ENCODE measurements at regions not wholly inside any gene's neighbourhood (a gene's known extent, or its start where the extent isn't known, plus 50 kb on each side); places are given as distances from the start of the nearest gene placed in this dataset.

DNA sequence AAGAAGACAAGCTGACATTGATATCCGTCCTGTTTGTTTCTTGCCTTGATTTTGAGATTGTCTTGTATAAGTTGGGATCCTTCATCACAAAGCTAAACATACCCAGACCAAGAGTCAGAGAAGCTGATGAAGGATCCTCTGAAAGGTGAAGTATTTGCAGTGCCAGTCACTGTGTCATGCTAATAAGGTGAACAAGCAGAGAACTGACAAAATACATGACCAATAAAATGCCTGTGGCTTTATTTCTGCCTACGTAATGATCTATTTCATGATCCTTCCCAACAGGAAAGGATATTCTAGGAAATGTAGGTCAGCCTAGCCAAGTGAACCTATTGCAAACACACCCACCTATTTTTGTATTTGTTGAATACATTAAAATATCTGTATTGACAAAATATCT is 351.3 kb upstream of the CDH9 start:
- H3K4me3 ChIP-seq: no peak overlapping the region
- no peak overlapping the region for H3K27ac ChIP-seq
- no peak for TF ChIP-seq POLR2A (IDR thresholded peaks at IDR 0.05)
- TF ChIP-seq EP300 (IDR thresholded peaks at IDR 0.05): no peak
- TF ChIP-seq, protein P1, sequence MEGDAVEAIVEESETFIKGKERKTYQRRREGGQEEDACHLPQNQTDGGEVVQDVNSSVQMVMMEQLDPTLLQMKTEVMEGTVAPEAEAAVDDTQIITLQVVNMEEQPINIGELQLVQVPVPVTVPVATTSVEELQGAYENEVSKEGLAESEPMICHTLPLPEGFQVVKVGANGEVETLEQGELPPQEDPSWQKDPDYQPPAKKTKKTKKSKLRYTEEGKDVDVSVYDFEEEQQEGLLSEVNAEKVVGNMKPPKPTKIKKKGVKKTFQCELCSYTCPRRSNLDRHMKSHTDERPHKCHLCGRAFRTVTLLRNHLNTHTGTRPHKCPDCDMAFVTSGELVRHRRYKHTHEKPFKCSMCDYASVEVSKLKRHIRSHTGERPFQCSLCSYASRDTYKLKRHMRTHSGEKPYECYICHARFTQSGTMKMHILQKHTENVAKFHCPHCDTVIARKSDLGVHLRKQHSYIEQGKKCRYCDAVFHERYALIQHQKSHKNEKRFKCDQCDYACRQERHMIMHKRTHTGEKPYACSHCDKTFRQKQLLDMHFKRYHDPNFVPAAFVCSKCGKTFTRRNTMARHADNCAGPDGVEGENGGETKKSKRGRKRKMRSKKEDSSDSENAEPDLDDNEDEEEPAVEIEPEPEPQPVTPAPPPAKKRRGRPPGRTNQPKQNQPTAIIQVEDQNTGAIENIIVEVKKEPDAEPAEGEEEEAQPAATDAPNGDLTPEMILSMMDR (IDR thresholded peaks at IDR 0.05): no peak
- 78 to 80% (median 79%) methylated on average over 2 of the region's 2 CpGs for WGBS, 3 donors
- intact Hi-C loops (cut with DNase I): no loop called here
- H3K27me3 ChIP-seq: no peaks in the 10 kb centered on the region
- H3K9me3 ChIP-seq: no peaks in the 10 kb centered on the region
- DNase-seq: no peak
- no peaks in the 10 kb centered on the region for H3K36me3 ChIP-seq
- H3K4me1 ChIP-seq (ENCODE audit: insufficient read depth): no peaks in the 10 kb centered on the region

DNA sequence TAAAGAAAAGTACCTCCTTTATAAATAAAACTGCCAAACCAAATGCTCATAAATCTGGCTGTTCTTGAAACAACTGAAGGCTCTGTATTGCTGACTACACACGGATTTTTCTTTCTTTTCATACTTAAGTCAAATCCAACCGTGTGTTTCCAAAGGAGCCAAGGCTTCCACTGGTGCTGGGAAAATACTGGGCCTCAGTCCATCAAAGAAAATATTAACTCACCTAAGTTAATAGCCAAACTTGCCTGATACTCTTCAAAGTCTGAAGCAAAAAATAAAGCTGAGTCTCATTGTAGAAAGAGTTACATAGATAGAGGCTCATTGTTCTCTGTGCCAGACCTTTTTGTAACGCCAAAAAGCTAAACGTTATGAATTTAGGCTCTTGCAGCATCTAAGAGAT is 350.4 kb upstream of the CDH9 start:
- no peak for DNase-seq
- H3K4me1 ChIP-seq (ENCODE audit: insufficient read depth): no peaks in the 10 kb centered on the region
- WGBS, 3 donors: 66 to 83% (median 68%) methylated on average over 4 of the region's 4 CpGs
- H3K27ac ChIP-seq: no peak overlapping the region
- TF ChIP-seq, protein P1 (IDR thresholded peaks at IDR 0.05): no peak
- TF ChIP-seq POLR2A (IDR thresholded peaks at IDR 0.05): no peak
- no peaks in the 10 kb centered on the region for H3K9me3 ChIP-seq
- H3K27me3 ChIP-seq: no peaks in the 10 kb centered on the region
- no peaks in the 10 kb centered on the region for H3K36me3 ChIP-seq
- no peak overlapping the region for H3K4me3 ChIP-seq
- intact Hi-C loops (cut with DNase I): no loop called here

DNA sequence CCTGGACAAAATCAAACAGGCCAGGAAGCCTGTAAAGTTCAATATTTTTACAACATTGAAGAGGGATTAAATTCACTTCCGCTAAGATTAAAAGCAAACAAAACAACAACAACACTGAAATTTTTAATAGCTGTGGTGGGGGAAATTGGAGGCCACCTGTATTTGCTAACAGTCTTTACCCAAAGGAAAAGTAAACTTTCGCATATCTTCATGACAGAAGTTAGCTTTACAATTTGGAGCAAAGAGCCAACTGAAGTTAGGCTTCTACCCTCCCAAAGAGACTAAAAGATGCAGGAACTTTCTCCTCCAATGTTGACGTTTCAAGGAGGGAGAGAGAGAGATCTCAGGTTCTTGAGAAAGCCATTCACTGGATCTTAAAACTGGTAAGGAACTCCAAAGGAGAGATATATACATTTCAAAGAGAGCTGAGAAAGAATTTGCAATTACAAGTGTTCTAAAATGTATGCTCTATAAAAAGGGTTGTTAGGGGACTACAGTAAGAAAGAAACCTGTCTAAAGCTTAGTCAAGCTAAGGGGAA is 349.2 kb upstream of the CDH9 start:
- Histone ChIP-seq H3K4me1 (ENCODE audit: insufficient read depth) (no peaks in the 10 kb centered on the region), H3K9me3 (no peaks in the 10 kb centered on the region), H3K27ac (no peak overlapping the region), H3K36me3 (no peaks in the 10 kb centered on the region), H3K4me3 (no peak overlapping the region), H3K27me3 (no peaks in the 10 kb centered on the region)
- DNase-seq: no peak
- WGBS, 3 donors: 66 to 68% (median 68%) methylated on average over 3 of the region's 3 CpGs
- no peak for TF ChIP-seq EP300 (IDR thresholded peaks at IDR 0.05)
- TF ChIP-seq, protein P1 (IDR thresholded peaks at IDR 0.05): no peak
- TF ChIP-seq POLR2A (IDR thresholded peaks at IDR 0.05): no peak
- intact Hi-C loops (cut with DNase I): no loop called here

DNA sequence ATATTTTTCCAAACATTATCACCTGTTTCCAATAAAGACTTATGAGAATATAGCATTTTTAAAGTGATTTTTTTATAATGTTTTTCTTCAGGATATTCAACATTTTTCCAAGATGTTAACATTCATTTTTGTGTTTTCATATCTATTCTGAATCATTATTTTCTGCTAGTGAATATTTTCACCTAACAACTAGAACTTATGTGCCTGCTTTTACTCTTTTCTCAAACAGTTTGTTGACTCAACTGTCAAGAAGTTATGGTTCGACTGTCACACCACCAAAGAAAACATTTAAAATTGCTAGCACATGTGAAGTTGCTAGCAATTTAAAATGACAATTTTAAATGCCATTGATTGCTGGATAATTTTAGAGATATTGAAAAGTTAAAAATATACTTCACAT is 343.3 kb upstream of the CDH9 start:
- H3K27ac ChIP-seq: no peak overlapping the region
- no peak overlapping the region for H3K4me3 ChIP-seq
- 74 to 88% (median 76%) methylated on average over 1 of the region's 1 CpG for WGBS, 3 donors
- H3K4me1 ChIP-seq (ENCODE audit: insufficient read depth): no peaks in the 10 kb centered on the region
- no peaks in the 10 kb centered on the region for H3K36me3 ChIP-seq
- no peaks in the 10 kb centered on the region for H3K9me3 ChIP-seq
- no peak for TF ChIP-seq EP300 (IDR thresholded peaks at IDR 0.05)
- no peak for TF ChIP-seq POLR2A (IDR thresholded peaks at IDR 0.05)
- TF ChIP-seq, protein P1 (IDR thresholded peaks at IDR 0.05): no peak
- DNase-seq: no peak
- no peaks in the 10 kb centered on the region for H3K27me3 ChIP-seq
- intact Hi-C loops (cut with DNase I): no loop called here

Measured in ovary (tissue), 7 donors.